Left forelimb (tissue), 1 donor: ENCODE measurements at regions not wholly inside any gene's neighbourhood (a gene's known extent, or its start where the extent isn't known, plus 50 kb on each side); places are given as distances from the start of the nearest gene placed in this dataset.

Experiments used
- DNase-seq: peaks from one replicate; pipeline ENCODE4 v3.0.0-alpha.2; 2018; ENCODE audit warnings: low spot score

- no peak for DNase-seq
These were observed 217.7 kb downstream of the SOCS6 start for GRCh38 chr18:70506511-70506910.

GRCh38 chr18:70503060-70503459, 214.2 kb downstream of the SOCS6 start:
- DNase-seq = no peak

- DNase-seq = no peak
These were observed 212.5 kb downstream of the SOCS6 start for GRCh38 chr18:70501358-70501757.

- no peak for DNase-seq
These were observed 211.9 kb downstream of the SOCS6 start for GRCh38 chr18:70500748-70501147.

GRCh38 chr18:70499218-70499691, 210.4 kb downstream of the SOCS6 start:
- DNase-seq = no peak

GRCh38 chr18:70496353-70497294, 207.8 kb downstream of the SOCS6 start:
- DNase-seq = no peak

GRCh38 chr18:70494524-70494923, 205.7 kb downstream of the SOCS6 start:
- no peak for DNase-seq

- no peak for DNase-seq
These were observed 204.6 kb downstream of the SOCS6 start for GRCh38 chr18:70493461-70493860.

GRCh38 chr18:70491734-70492348, 203.0 kb downstream of the SOCS6 start:
- no peak for DNase-seq

GRCh38 chr18:70489986-70490933, 201.4 kb downstream of the SOCS6 start:
- no peak for DNase-seq

- no peak for DNase-seq
These were observed 200.7 kb downstream of the SOCS6 start for GRCh38 chr18:70489571-70489970.

GRCh38 chr18:70469916-70470315, 181.1 kb downstream of the SOCS6 start:
- DNase-seq = no peak

GRCh38 chr18:70468861-70469547, 180.2 kb downstream of the SOCS6 start:
- no peak for DNase-seq

- peak; percentile 74 for DNase-seq
These were observed 175.7 kb downstream of the SOCS6 start for GRCh38 chr18:70464343-70465114.

GRCh38 chr18:70463085-70463484, 174.2 kb downstream of the SOCS6 start:
- DNase-seq = no peak

- DNase-seq = no peak
These were observed 173.2 kb downstream of the SOCS6 start for GRCh38 chr18:70462078-70462439.

GRCh38 chr18:70461323-70462077, 172.7 kb downstream of the SOCS6 start:
- no peak for DNase-seq

GRCh38 chr18:70459731-70460130, 170.9 kb downstream of the SOCS6 start:
- DNase-seq = no peak

GRCh38 chr18:70459251-70459650, 170.4 kb downstream of the SOCS6 start:
- no peak for DNase-seq

- no peak for DNase-seq
These were observed 168.9 kb downstream of the SOCS6 start for GRCh38 chr18:70457788-70458187.
